ENCODE measurements at regions not wholly inside any gene's neighbourhood (a gene's known extent, or its start where the extent isn't known, plus 50 kb on each side); places are given as distances from the start of the nearest gene placed in this dataset.

DNA sequence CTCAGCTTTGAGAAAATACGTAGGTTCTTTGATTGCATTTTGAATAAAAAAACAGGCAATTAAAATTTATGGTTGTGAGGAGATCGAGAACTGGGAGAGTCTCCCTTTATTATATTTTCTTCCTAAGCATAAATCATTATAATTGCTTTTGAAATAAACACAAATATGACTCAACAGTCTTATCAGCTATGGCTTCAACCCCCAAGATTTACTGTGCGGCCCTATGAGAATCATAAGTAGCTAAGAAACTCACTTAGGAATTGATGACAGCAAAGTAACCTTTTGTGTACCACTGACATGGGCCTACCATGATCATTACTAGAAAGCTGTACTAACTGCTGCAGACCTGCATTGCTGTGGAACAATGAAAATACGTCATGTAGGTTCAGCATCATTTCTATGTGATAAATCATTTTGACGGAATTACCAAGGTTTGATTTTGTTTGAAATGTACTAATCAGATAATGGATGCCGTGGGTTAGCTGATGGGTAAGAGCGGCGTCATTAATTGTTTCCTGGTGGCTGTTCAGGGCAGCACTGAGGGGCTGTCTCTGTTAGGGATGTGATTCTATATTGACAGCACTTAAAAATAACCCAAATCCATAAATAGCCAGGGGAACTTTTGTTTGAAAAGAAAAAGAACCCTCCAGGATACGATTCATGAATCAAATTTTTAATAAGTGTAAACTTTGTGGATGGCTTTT lies 51.5 kb upstream of the GPRIN3 start:
- DNase-seq (ENCODE audit: low spot score): no peak

DNA sequence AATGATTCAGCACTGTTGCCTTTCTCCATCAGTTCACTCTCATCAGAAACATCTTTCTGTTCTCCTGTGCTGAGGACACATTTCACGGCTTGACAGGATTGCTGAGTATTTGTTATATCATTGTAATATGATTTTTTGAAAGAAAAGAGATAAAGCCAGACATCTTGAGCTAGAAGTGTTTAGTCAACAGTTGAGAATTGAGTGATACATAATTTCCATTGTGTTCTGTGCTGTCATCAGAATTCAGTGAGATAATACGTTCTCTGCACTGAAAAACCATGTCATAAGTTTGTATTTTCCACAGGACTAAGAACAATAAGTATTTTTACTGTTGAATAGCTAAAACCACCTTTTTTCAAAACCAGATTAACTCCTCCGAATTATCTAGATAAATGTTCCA lies 50.2 kb upstream of the GPRIN3 start:
- no peak for DNase-seq (ENCODE audit: low spot score)

All from ecto neural progenitor cell (in vitro differentiated cells).